ENCODE measurements at regions not wholly inside any gene's neighbourhood (a gene's known extent, or its start where the extent isn't known, plus 50 kb on each side); places are given as distances from the start of the nearest gene placed in this dataset.

DNA sequence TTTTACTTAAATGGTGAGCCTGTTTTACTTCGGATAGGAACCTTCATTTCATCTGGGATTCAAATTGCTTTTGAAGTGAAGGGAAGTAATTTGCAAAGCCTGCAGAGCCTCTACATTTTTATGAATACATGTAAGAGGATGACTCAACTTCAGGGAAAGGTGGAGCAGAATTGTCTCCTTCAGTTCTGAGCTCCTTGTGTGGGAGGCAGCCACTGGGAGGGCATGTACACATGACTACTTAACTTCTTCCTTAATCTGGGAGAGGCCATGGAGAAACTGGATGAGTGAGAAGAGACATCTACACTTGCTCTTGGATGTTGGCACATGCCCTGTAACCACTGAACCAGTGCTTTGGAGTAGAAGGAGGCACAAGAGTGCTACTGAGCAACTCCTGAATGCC, 145.1 kb upstream of the NRSN1 start:
- Histone ChIP-seq H3K9me2 (ENCODE audit: insufficient read depth) (no peaks in the 10 kb centered on the region), H3K4me2 (no peak overlapping the region), H3K79me2 (ENCODE audit: low read depth) (no peaks in the 10 kb centered on the region), H3F3A (ENCODE audit: insufficient read depth, low read depth) (no peaks in the 10 kb centered on the region), H3K27me3 (ENCODE audit: insufficient read depth, low read depth) (no peaks in the 10 kb centered on the region), H3K4me1 (replicated peaks; ENCODE audit: insufficient read depth) (no peaks in the 10 kb centered on the region), H4K20me1 (ENCODE audit: insufficient read depth) (no peaks in the 10 kb centered on the region), H2AFZ (no peak overlapping the region), H3K9me3 (ENCODE audit: insufficient read depth, low read depth) (no peaks in the 10 kb centered on the region), H3K27ac (no peak overlapping the region), H3K36me3 (ENCODE audit: low read depth) (no peaks in the 10 kb centered on the region), H3K4me3 (no peak overlapping the region)
- TF ChIP-seq, protein P1, sequence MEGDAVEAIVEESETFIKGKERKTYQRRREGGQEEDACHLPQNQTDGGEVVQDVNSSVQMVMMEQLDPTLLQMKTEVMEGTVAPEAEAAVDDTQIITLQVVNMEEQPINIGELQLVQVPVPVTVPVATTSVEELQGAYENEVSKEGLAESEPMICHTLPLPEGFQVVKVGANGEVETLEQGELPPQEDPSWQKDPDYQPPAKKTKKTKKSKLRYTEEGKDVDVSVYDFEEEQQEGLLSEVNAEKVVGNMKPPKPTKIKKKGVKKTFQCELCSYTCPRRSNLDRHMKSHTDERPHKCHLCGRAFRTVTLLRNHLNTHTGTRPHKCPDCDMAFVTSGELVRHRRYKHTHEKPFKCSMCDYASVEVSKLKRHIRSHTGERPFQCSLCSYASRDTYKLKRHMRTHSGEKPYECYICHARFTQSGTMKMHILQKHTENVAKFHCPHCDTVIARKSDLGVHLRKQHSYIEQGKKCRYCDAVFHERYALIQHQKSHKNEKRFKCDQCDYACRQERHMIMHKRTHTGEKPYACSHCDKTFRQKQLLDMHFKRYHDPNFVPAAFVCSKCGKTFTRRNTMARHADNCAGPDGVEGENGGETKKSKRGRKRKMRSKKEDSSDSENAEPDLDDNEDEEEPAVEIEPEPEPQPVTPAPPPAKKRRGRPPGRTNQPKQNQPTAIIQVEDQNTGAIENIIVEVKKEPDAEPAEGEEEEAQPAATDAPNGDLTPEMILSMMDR (conservative IDR thresholded peaks at IDR 0.05), result no peak
- no peak for TF ChIP-seq EZH2 (IDR thresholded peaks at IDR 0.05; ENCODE audit: low read depth)
- CTCF ChIA-PET, result no interaction called here
- DNase-seq, result no peak
- intact Hi-C loops (cut with micrococcal nuclease; ENCODE audit: unreplicated experiment), result no loop called here
- POLR2A ChIA-PET (ENCODE audit: unreplicated experiment), result no interaction called here
- BruUV-seq (replicated peaks), result no TSS peak

DNA sequence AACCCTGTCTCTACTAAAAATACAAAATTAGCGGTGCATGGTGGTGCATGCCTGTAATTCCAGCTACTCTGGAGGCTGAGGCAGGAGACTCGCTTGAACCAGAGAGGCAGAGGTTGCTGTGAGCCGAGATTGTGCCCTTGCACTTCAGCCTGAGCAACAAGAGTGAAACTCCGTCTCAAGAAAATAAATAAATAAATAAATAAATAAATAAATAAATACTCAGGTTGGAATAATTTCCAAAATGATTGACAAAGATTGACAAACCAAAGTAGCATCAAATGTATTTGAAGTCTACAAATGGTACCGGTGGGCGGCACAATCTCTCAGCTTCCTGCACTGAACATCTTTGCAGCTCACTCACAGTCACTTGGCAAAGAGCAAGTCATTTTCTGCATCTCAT, 144.1 kb upstream of the NRSN1 start:
- ChIA-PET POLR2A (ENCODE audit: unreplicated experiment) (no interaction called here), CTCF (no interaction called here)
- Histone ChIP-seq H3K79me2 (ENCODE audit: low read depth) (no peaks in the 10 kb centered on the region), H3F3A (ENCODE audit: insufficient read depth, low read depth) (no peaks in the 10 kb centered on the region), H3K36me3 (ENCODE audit: low read depth) (no peaks in the 10 kb centered on the region), H3K27ac (no peak overlapping the region), H2AFZ (no peak overlapping the region), H3K4me2 (no peak overlapping the region), H3K4me1 (replicated peaks; ENCODE audit: insufficient read depth) (no peaks in the 10 kb centered on the region), H3K9me2 (ENCODE audit: insufficient read depth) (no peaks in the 10 kb centered on the region), H3K27me3 (ENCODE audit: insufficient read depth, low read depth) (no peaks in the 10 kb centered on the region), H4K20me1 (ENCODE audit: insufficient read depth) (no peaks in the 10 kb centered on the region), H3K4me3 (no peak overlapping the region), H3K9me3 (ENCODE audit: insufficient read depth, low read depth) (no peaks in the 10 kb centered on the region)
- TF ChIP-seq EZH2 (IDR thresholded peaks at IDR 0.05; ENCODE audit: low read depth), result no peak
- TF ChIP-seq, protein P1 (conservative IDR thresholded peaks at IDR 0.05), result no peak
- BruUV-seq (replicated peaks), result no TSS peak
- intact Hi-C loops (cut with micrococcal nuclease; ENCODE audit: unreplicated experiment), result no loop called here
- no peak for DNase-seq

- no peak for TF ChIP-seq EZH2 (IDR thresholded peaks at IDR 0.05; ENCODE audit: low read depth)
- TF ChIP-seq, protein P1 (conservative IDR thresholded peaks at IDR 0.05), result no peak
- Histone ChIP-seq H3K9me3 (ENCODE audit: insufficient read depth, low read depth) (no peaks in the 10 kb centered on the region), H3K36me3 (ENCODE audit: low read depth) (no peaks in the 10 kb centered on the region), H3F3A (ENCODE audit: insufficient read depth, low read depth) (no peaks in the 10 kb centered on the region), H4K20me1 (ENCODE audit: insufficient read depth) (no peaks in the 10 kb centered on the region), H3K79me2 (ENCODE audit: low read depth) (no peaks in the 10 kb centered on the region), H3K9me2 (ENCODE audit: insufficient read depth) (no peaks in the 10 kb centered on the region), H3K4me1 (replicated peaks; ENCODE audit: insufficient read depth) (no peaks in the 10 kb centered on the region), H3K27ac (no peak overlapping the region), H2AFZ (no peak overlapping the region), H3K4me2 (no peak overlapping the region), H3K4me3 (no peak overlapping the region), H3K27me3 (ENCODE audit: insufficient read depth, low read depth) (no peaks in the 10 kb centered on the region)
- no peak for DNase-seq
- ChIA-PET CTCF (no interaction called here), POLR2A (ENCODE audit: unreplicated experiment) (no interaction called here)
- no TSS peak for BruUV-seq (replicated peaks)
- intact Hi-C loops (cut with micrococcal nuclease; ENCODE audit: unreplicated experiment), result no loop called here
These were observed 142.3 kb upstream of the NRSN1 start for GRCh38 chr6:23983735-23984134.
